Small intestine (tissue), 7 donors: ENCODE measurements at regions not wholly inside any gene's neighbourhood (a gene's known extent, or its start where the extent isn't known, plus 50 kb on each side); places are given as distances from the start of the nearest gene placed in this dataset.

Source experiments
- DNase-seq, 2 donors: peaks; one replicate each; pipeline versions ENCODE4 v3.0.0 to v3.0.0-alpha.2; 2013
- FAIRE-seq: peaks from 2 replicates; lab custom pipeline; 2012; peaks lifted over from hg19 to GRCh38; lab: Jason Lieb, UNC
- H3K27ac ChIP-seq, 3 donors: one replicate each; pipeline ENCODE4 v1.5.1; 2013; ENCODE audit warnings: low read length in 2 of 3, mild to moderate bottlenecking in 2 of 3, control low read depth in 1 of 3, inconsistent platforms in 1 of 3, low read depth in 1 of 3, moderate library complexity in 1 of 3
- H3K27me3 ChIP-seq, 3 donors: one replicate each; pipeline ENCODE4 v1.6.1; 2013; ENCODE audit warnings: low read length in 3 of 3, inconsistent platforms in 1 of 3; ENCODE audit not compliant: control insufficient read depth in 3 of 3, insufficient read depth in 3 of 3
- H3K36me3 ChIP-seq, 3 donors: one replicate each; pipeline ENCODE4 v1.6.1; 2013; ENCODE audit warnings: low read length in 3 of 3, inconsistent platforms in 1 of 3, low read depth in 1 of 3, mild to moderate bottlenecking in 1 of 3, moderate library complexity in 1 of 3; ENCODE audit not compliant: control insufficient read depth in 3 of 3, insufficient read depth in 2 of 3
- H3K4me1 ChIP-seq, 3 donors: one replicate each; pipeline ENCODE4 v1.6.1; 2013; ENCODE audit warnings: low read length in 2 of 3, inconsistent platforms in 1 of 3, low read depth in 1 of 3, mild to moderate bottlenecking in 1 of 3, moderate library complexity in 1 of 3; ENCODE audit not compliant: control insufficient read depth in 3 of 3, insufficient read depth in 2 of 3
- H3K4me3 ChIP-seq, 3 donors: one replicate each; pipeline ENCODE4 v1.5.1; 2013; ENCODE audit warnings: low read length in 3 of 3, control low read depth in 1 of 3, inconsistent platforms in 1 of 3, low read depth in 1 of 3, mild to moderate bottlenecking in 1 of 3, moderate library complexity in 1 of 3
- H3K9me3 ChIP-seq, 2 donors: one replicate each; pipeline ENCODE4 v1.6.1; 2013; ENCODE audit warnings: low read depth in 1 of 2, low read length in 1 of 2; ENCODE audit not compliant: control insufficient read depth in 2 of 2, insufficient read depth in 1 of 2
- WGBS, 3 donors: extraction: QIAGEN DNeasy Blood & Tissue Kit; methylation state at CpG; one replicate each; pipeline ENCODE4 v1.1.7; 2013; 5-methylcytosine and 5-hydroxymethylcytosine counted together
- donor health status: healthy with polysubstance abuse.
- donor health status: control.
- donor health status: control.
- donor health status: Bipolar disorder and iron deficiency.
- donor health status: healthy.

- FAIRE-seq: no peak
- Histone ChIP-seq H3K4me3 (no peak overlapping the region), H3K27ac (no peak overlapping the region), H3K9me3 (peaks cover 0 to 38% of the 10 kb centered on the region in 2 donors), H3K4me1 (no peaks in the 10 kb centered on the region), H3K27me3 (no peaks in the 10 kb centered on the region), H3K36me3 (no peaks in the 10 kb centered on the region)
- no peak for DNase-seq
- WGBS, 3 donors: 86 to 89% (median 87%) methylated on average over 10 of the region's 10 CpGs
These were observed 138.9 kb downstream of the WDR11 start for GRCh38 chr10:120989996-120990598.

- Histone ChIP-seq H3K36me3 (no peaks in the 10 kb centered on the region), H3K27ac (no peak overlapping the region), H3K4me1 (no peaks in the 10 kb centered on the region), H3K4me3 (no peak overlapping the region), H3K27me3 (no peaks in the 10 kb centered on the region), H3K9me3 (peaks cover 0 to 34% of the 10 kb centered on the region in 2 donors)
- WGBS, 3 donors: 74 to 89% (median 81%) methylated on average over 2 of the region's 2 CpGs
- FAIRE-seq: no peak
- DNase-seq: no peak
These were observed 139.7 kb downstream of the WDR11 start for GRCh38 chr10:120990831-120991230.

- no peak for FAIRE-seq
- peaks cover 0 to 32% of the 10 kb centered on the region in 2 donors for H3K9me3 ChIP-seq
- H3K36me3 ChIP-seq: no peaks in the 10 kb centered on the region
- H3K27ac ChIP-seq: no peak overlapping the region
- H3K4me1 ChIP-seq: no peaks in the 10 kb centered on the region
- DNase-seq: no peak
- no peaks in the 10 kb centered on the region for H3K27me3 ChIP-seq
- WGBS, 3 donors: 85 to 91% (median 87%) methylated on average over 2 of the region's 2 CpGs
- no peak overlapping the region for H3K4me3 ChIP-seq
These were observed 141.9 kb downstream of the WDR11 start for GRCh38 chr10:120993089-120993488.

- no peaks in the 10 kb centered on the region for H3K36me3 ChIP-seq
- H3K4me3 ChIP-seq: no peak overlapping the region
- no peak for DNase-seq
- FAIRE-seq: no peak
- no peaks in the 10 kb centered on the region for H3K4me1 ChIP-seq
- H3K27ac ChIP-seq: no peak overlapping the region
- WGBS, 3 donors: 89 to 92% (median 90%) methylated on average over 4 of the region's 4 CpGs
- peaks cover 0 to 9% of the 10 kb centered on the region in 2 donors for H3K9me3 ChIP-seq
- no peaks in the 10 kb centered on the region for H3K27me3 ChIP-seq
These were observed 144.6 kb downstream of the WDR11 start for GRCh38 chr10:120995768-120996167.

GRCh38 chr10:120996456-120997034 lies 145.4 kb downstream of the WDR11 start:
- Histone ChIP-seq H3K4me1 (no peaks in the 10 kb centered on the region), H3K36me3 (no peaks in the 10 kb centered on the region), H3K27ac (no peak overlapping the region), H3K9me3 (peaks cover 0 to 7% of the 10 kb centered on the region in 2 donors), H3K27me3 (no peaks in the 10 kb centered on the region), H3K4me3 (no peak overlapping the region)
- 68 to 79% (median 70%) methylated on average over 9 of the region's 9 CpGs for WGBS, 3 donors
- DNase-seq (peak; percentile 15 to 16), FAIRE-seq (no peak)

- no peak for FAIRE-seq
- Histone ChIP-seq H3K9me3 (peaks cover 0 to 2% of the 10 kb centered on the region in 2 donors), H3K4me3 (no peak overlapping the region), H3K4me1 (no peaks in the 10 kb centered on the region), H3K36me3 (no peaks in the 10 kb centered on the region), H3K27me3 (no peaks in the 10 kb centered on the region), H3K27ac (no peak overlapping the region)
- 38 to 78% (median 47%) methylated on average over 1 of the region's 1 CpG for WGBS, 3 donors
- DNase-seq: no peak
These were observed 146.2 kb downstream of the WDR11 start for GRCh38 chr10:120997313-120997712.

GRCh38 chr10:120997756-120998155 lies 146.6 kb downstream of the WDR11 start:
- no peak for DNase-seq
- H3K9me3 ChIP-seq: peaks cover 0 to 2% of the 10 kb centered on the region in 2 donors
- no peaks in the 10 kb centered on the region for H3K36me3 ChIP-seq
- no peak overlapping the region for H3K4me3 ChIP-seq
- no peaks in the 10 kb centered on the region for H3K4me1 ChIP-seq
- H3K27ac ChIP-seq: no peak overlapping the region
- 82 to 90% (median 85%) methylated on average over 3 of the region's 3 CpGs for WGBS, 3 donors
- no peaks in the 10 kb centered on the region for H3K27me3 ChIP-seq
- FAIRE-seq: no peak

- WGBS, 3 donors: 78 to 87% (median 78%) methylated on average over 5 of the region's 5 CpGs
- H3K27ac ChIP-seq: no peak overlapping the region
- FAIRE-seq (no peak), DNase-seq (no peak)
- peaks cover 0 to 5% of the 10 kb centered on the region in 2 donors for H3K9me3 ChIP-seq
- no peaks in the 10 kb centered on the region for H3K27me3 ChIP-seq
- H3K36me3 ChIP-seq: no peaks in the 10 kb centered on the region
- no peak overlapping the region for H3K4me3 ChIP-seq
- no peaks in the 10 kb centered on the region for H3K4me1 ChIP-seq
These were observed 147.1 kb downstream of the WDR11 start for GRCh38 chr10:120998251-120998650.
